ENCODE measurements at regions not wholly inside any gene's neighbourhood (a gene's known extent, or its start where the extent isn't known, plus 50 kb on each side); places are given as distances from the start of the nearest gene placed in this dataset.

DNA sequence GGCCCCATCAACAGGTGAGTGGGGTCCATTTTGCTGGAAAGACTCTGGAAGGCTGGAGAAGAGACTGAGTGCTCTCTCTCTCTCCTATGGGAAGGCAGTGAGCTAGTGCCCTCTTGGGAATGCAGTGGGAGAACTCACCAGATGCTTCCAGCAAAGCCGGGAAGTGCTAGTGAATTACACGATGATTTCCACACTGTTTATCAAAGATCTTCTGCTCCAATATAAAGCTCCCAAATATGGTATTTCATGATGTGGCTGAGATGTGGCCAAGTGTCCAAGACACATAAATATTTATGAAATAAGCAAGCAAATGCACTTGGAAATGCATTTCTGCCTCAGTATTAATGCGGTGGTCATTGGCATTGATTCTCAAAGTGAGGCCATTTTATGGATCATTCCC lies 135.9 kb downstream of the VAPA start:
- TF ChIP-seq POLR2A (IDR thresholded peaks at IDR 0.05; ENCODE audit: low read length), result no peak
- TF ChIP-seq GATA1 (IDR thresholded peaks at IDR 0.05; ENCODE audit: low read depth, low read length), result no peak

Data from erythroblast (primary cell).